H9 (cell line): ENCODE measurements at regions not wholly inside any gene's neighbourhood (a gene's known extent, or its start where the extent isn't known, plus 50 kb on each side); places are given as distances from the start of the nearest gene placed in this dataset.

Experiments used
- DNase-seq: peaks from one replicate; pipeline ENCODE4 v3.0.0-alpha.2; 2017
- H2AFZ ChIP-seq: one replicate; pipeline ENCODE4 v1.6.1; 2013; ENCODE audit warnings: mild to moderate bottlenecking, low read length, control low read depth, moderate library complexity
- H2AK5ac ChIP-seq: 2 replicates; pipeline ENCODE4 v1.6.1; 2013; ENCODE audit warnings: low read length, control low read depth, mixed read lengths; ENCODE audit not compliant: insufficient read length
- H2BK120ac ChIP-seq: one replicate; pipeline ENCODE4 v1.6.1; 2013; ENCODE audit warnings: low read depth, mild to moderate bottlenecking, low read length, control low read depth, inconsistent platforms; ENCODE audit not compliant: poor library complexity, severe bottlenecking
- H2BK12ac ChIP-seq: 2 replicates; pipeline ENCODE4 v1.6.1; 2013; ENCODE audit warnings: low read length, control low read depth, mixed read lengths, low read depth; ENCODE audit not compliant: insufficient read length
- H2BK15ac ChIP-seq: 2 replicates; pipeline ENCODE4 v1.6.1; 2013; ENCODE audit warnings: low read depth, low read length, control low read depth
- H2BK20ac ChIP-seq: one replicate; pipeline ENCODE4 v1.6.1; 2013; ENCODE audit warnings: low read depth, mild to moderate bottlenecking, low read length, control low read depth, inconsistent platforms; ENCODE audit not compliant: poor library complexity, severe bottlenecking
- H2BK5ac ChIP-seq: 2 replicates; pipeline ENCODE4 v1.6.1; 2013; ENCODE audit warnings: low read length, control low read depth, mixed read lengths; ENCODE audit not compliant: insufficient read length
- H3K14ac ChIP-seq: 2 replicates; pipeline ENCODE4 v1.6.1; 2013; ENCODE audit warnings: low read length, control low read depth; ENCODE audit not compliant: insufficient read depth
- H3K18ac ChIP-seq: 2 replicates; pipeline ENCODE4 v1.6.1; 2013; ENCODE audit warnings: low read depth, mild to moderate bottlenecking, mixed read lengths, low read length, control low read depth; ENCODE audit not compliant: insufficient read length
- H3K23ac ChIP-seq: 2 replicates; pipeline ENCODE4 v1.6.1; 2013; ENCODE audit warnings: low read length, control low read depth, mixed read lengths, low read depth; ENCODE audit not compliant: insufficient read length
- H3K23me2 ChIP-seq: 2 replicates; pipeline ENCODE4 v1.6.1; 2013; ENCODE audit warnings: low read depth, mild to moderate bottlenecking, mixed read lengths, low read length, control low read depth; ENCODE audit not compliant: insufficient read length, poor library complexity, severe bottlenecking
- H3K27ac ChIP-seq: 2 replicates; pipeline ENCODE4 v1.5.1; 2013; ENCODE audit warnings: low read length, control low read depth, mixed read lengths, low read depth; ENCODE audit not compliant: insufficient read length
- H3K27me3 ChIP-seq: 2 replicates; pipeline ENCODE4 v1.6.1; 2013; ENCODE audit warnings: low read length, control low read depth, inconsistent platforms; ENCODE audit not compliant: insufficient read depth
- H3K4ac ChIP-seq: 2 replicates; pipeline ENCODE4 v1.6.1; 2013; ENCODE audit warnings: low read depth, mild to moderate bottlenecking, control low read depth, inconsistent platforms, low read length, moderate library complexity
- H3K4me1 ChIP-seq: 2 replicates; pipeline ENCODE4 v1.6.1; 2013; ENCODE audit warnings: low read length, control low read depth, inconsistent platforms; ENCODE audit not compliant: insufficient read depth
- H3K4me2 ChIP-seq: 2 replicates; pipeline ENCODE4 v1.6.1; 2013; ENCODE audit warnings: low read length, control low read depth, mixed read lengths; ENCODE audit not compliant: insufficient read length, insufficient read depth
- H3K56ac ChIP-seq: 2 replicates; pipeline ENCODE4 v1.6.1; 2013; ENCODE audit warnings: low read depth, mild to moderate bottlenecking, mixed read lengths, low read length, control low read depth; ENCODE audit not compliant: insufficient read length
- H3K79me1 ChIP-seq: 2 replicates; pipeline ENCODE4 v1.6.1; 2013; ENCODE audit warnings: low read depth, mild to moderate bottlenecking, moderate library complexity, low read length, control low read depth, inconsistent platforms; ENCODE audit not compliant: insufficient read depth, poor library complexity, severe bottlenecking
- H3K79me2 ChIP-seq: 2 replicates; pipeline ENCODE4 v1.6.1; 2013; ENCODE audit warnings: low read length, control low read depth, inconsistent platforms; ENCODE audit not compliant: insufficient read depth
- H3K9ac ChIP-seq: 2 replicates; pipeline ENCODE4 v1.6.1; 2013; ENCODE audit warnings: low read length, control low read depth, mixed read lengths; ENCODE audit not compliant: insufficient read length; ENCODE audit errors: extremely low read depth
- H3K9me3 ChIP-seq: one replicate; pipeline ENCODE4 v1.6.1; 2013; ENCODE audit warnings: low read depth, low read length, inconsistent platforms; ENCODE audit not compliant: control insufficient read depth
- H3T11ph ChIP-seq: one replicate; pipeline ENCODE4 v1.6.1; 2013; ENCODE audit warnings: mild to moderate bottlenecking, low read length, control low read depth, inconsistent platforms
- H4K20me1 ChIP-seq: one replicate; pipeline ENCODE4 v1.6.1; 2013; ENCODE audit not compliant: control insufficient read depth, insufficient read length, insufficient read depth
- H4K5ac ChIP-seq: 2 replicates; pipeline ENCODE4 v1.6.1; 2013; ENCODE audit warnings: low read depth, mild to moderate bottlenecking, mixed read lengths, low read length, control low read depth; ENCODE audit not compliant: insufficient read length
- H4K8ac ChIP-seq: replicated peaks from 2 replicates; pipeline ENCODE4 v1.6.1; 2013; ENCODE audit warnings: low read length, control low read depth, mixed read lengths, low read depth; ENCODE audit not compliant: insufficient read length
- H4K91ac ChIP-seq: 2 replicates; pipeline ENCODE4 v1.6.1; 2013; ENCODE audit warnings: low read depth, mild to moderate bottlenecking, moderate library complexity, mixed read lengths, low read length, control low read depth; ENCODE audit not compliant: insufficient read length
- H3K27ac Mint-ChIP-seq, 3 experiments: 2 replicates in 2 of 3; 3 replicates in 1 of 3; pipeline ENCODE4 v1.8.0; 2020 to 2021; ENCODE audit warnings: mixed read lengths in 3 of 3, mild to moderate bottlenecking in 1 of 3, moderate library complexity in 1 of 3
- H3K27me3 Mint-ChIP-seq: 2 replicates; pipeline ENCODE4 v1.8.0; 2021; ENCODE audit warnings: low read depth, mild to moderate bottlenecking, moderate library complexity, mixed read lengths
- H3K36me3 Mint-ChIP-seq, 3 experiments: 2 replicates in 2 of 3; 3 replicates in 1 of 3; pipeline ENCODE4 v1.8.0; 2020 to 2021; ENCODE audit warnings: low read depth in 3 of 3, mixed read lengths in 3 of 3; ENCODE audit not compliant: insufficient read depth in 1 of 3
- H3K4me1 Mint-ChIP-seq, 2 experiments: 2 replicates each; pipeline ENCODE4 v1.8.0; 2020; ENCODE audit warnings: mixed read lengths in 2 of 2
- H3K4me3 Mint-ChIP-seq, 2 experiments: 2 replicates in 1 of 2; 3 replicates in 1 of 2; pipeline ENCODE4 v1.8.0; 2020 to 2021; ENCODE audit warnings: mild to moderate bottlenecking in 2 of 2, mixed read lengths in 2 of 2, moderate library complexity in 1 of 2
- H3K9me3 Mint-ChIP-seq, 2 experiments: 2 replicates in 1 of 2; 3 replicates in 1 of 2; pipeline ENCODE4 v1.8.0; 2020; ENCODE audit warnings: mild to moderate bottlenecking in 2 of 2, mixed read lengths in 2 of 2, moderate library complexity in 1 of 2
- WGBS: extraction: QIAGEN DNeasy Blood & Tissue Kit; methylation state at CpG from one replicate; pipeline ENCODE4 v1.1.7; 2013; ENCODE audit warnings: missing lambda C conversion rate, low lambda C conversion rate, mixed read lengths; ENCODE audit not compliant: insufficient read length; ENCODE audit errors: extremely low coverage; 5-methylcytosine and 5-hydroxymethylcytosine counted together
- TF ChIP-seq, protein P1 (sequence below): fragments of 200-600 bp; sonication (generic); conservative IDR thresholded peaks from 3 replicates; pipeline ENCODE4 v1.8.0; 2021; ENCODE audit warnings: antibody characterized with exemption, mild to moderate bottlenecking

DNA sequence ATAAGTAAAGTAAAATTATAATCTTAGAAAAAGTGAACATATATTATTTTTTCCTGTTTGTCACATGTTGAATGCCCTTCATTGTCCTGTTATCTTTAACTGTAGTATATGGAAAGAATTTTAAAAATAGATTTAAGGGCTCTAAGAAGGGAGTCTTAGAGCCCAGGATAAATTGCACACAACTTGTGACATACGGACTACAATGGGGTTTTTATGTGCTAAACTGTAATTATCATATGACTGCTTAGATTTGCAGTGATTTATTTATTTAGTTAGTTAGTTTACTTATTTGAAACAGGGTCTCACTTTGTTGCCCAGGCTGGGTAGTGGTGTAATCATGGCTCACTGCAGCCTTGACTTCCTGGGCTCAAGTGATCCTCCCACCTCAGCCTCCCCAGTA, 187.8 kb upstream of the HMGA2 start:
- no peak overlapping the region for H3K27ac ChIP-seq
- no peak overlapping the region for H2BK120ac ChIP-seq
- no peaks in the 10 kb centered on the region for H3K23me2 ChIP-seq
- H2AK5ac ChIP-seq: no peak overlapping the region
- no peak overlapping the region for H3K4me2 ChIP-seq
- no peaks in the 10 kb centered on the region for H3K27me3 Mint-ChIP-seq
- H3K4me1 Mint-ChIP-seq: peaks cover 6 to 7% of the 10 kb centered on the region in 2 experiments; a peak in 3 of 4 replicates
- H3T11ph ChIP-seq: no peak overlapping the region
- no peak overlapping the region for H4K8ac ChIP-seq
- H3K9me3 Mint-ChIP-seq: no peaks in the 10 kb centered on the region
- H3K23ac ChIP-seq: no peak overlapping the region
- no peaks in the 10 kb centered on the region for H3K36me3 Mint-ChIP-seq
- H3K14ac ChIP-seq: no peak overlapping the region
- no peak overlapping the region for H2AFZ ChIP-seq
- no peak overlapping the region for H4K91ac ChIP-seq
- H3K9me3 ChIP-seq: no peaks in the 10 kb centered on the region
- no peak overlapping the region for H3K4me3 Mint-ChIP-seq
- TF ChIP-seq, protein P1, sequence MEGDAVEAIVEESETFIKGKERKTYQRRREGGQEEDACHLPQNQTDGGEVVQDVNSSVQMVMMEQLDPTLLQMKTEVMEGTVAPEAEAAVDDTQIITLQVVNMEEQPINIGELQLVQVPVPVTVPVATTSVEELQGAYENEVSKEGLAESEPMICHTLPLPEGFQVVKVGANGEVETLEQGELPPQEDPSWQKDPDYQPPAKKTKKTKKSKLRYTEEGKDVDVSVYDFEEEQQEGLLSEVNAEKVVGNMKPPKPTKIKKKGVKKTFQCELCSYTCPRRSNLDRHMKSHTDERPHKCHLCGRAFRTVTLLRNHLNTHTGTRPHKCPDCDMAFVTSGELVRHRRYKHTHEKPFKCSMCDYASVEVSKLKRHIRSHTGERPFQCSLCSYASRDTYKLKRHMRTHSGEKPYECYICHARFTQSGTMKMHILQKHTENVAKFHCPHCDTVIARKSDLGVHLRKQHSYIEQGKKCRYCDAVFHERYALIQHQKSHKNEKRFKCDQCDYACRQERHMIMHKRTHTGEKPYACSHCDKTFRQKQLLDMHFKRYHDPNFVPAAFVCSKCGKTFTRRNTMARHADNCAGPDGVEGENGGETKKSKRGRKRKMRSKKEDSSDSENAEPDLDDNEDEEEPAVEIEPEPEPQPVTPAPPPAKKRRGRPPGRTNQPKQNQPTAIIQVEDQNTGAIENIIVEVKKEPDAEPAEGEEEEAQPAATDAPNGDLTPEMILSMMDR: no peak
- H2BK20ac ChIP-seq: no peak overlapping the region
- no peak overlapping the region for H4K5ac ChIP-seq
- no peaks in the 10 kb centered on the region for H3K4me1 ChIP-seq
- H4K20me1 ChIP-seq: no peaks in the 10 kb centered on the region
- WGBS: no CpG with 5 or more reads among the region's 1 CpG
- no peak overlapping the region for H3K9ac ChIP-seq
- H2BK12ac ChIP-seq: no peak overlapping the region
- H3K79me2 ChIP-seq: no peaks in the 10 kb centered on the region
- H2BK15ac ChIP-seq: no peak overlapping the region
- no peak overlapping the region for H3K4ac ChIP-seq
- H3K27me3 ChIP-seq: no peaks in the 10 kb centered on the region
- no peak overlapping the region for H3K27ac Mint-ChIP-seq
- no peak overlapping the region for H2BK5ac ChIP-seq
- H3K56ac ChIP-seq: no peak overlapping the region
- no peak overlapping the region for H3K18ac ChIP-seq
- no peaks in the 10 kb centered on the region for H3K79me1 ChIP-seq
- no peak for DNase-seq
